ENCODE measurements at regions not wholly inside any gene's neighbourhood (a gene's known extent, or its start where the extent isn't known, plus 50 kb on each side); places are given as distances from the start of the nearest gene placed in this dataset.
"Not testable (repeated sequence)": the region's sequence is repeated elsewhere in the genome, so short reads cannot be mapped to it uniquely, and the experiment has no call there.

GRCh38 chr13:56510836-56511235 lies 629.9 kb upstream of the PRR20A start:
- WGBS, 2 experiments (ENCODE audit: extremely low coverage in 1 of 2, insufficient coverage in 1 of 2, insufficient read length in 1 of 2, insufficient replicate concordance in 2 of 2, low coverage in 1 of 2, low lambda C conversion rate in 2 of 2, missing lambda C conversion rate in 1 of 2) = 88% methylated on average over 2 of the region's 2 CpGs; no CpG with 5 or more reads in 1 of the 2 experiments
- H4K20me1 ChIP-seq (replicated peaks in 1 of 2; ENCODE audit: control insufficient read depth in 1 of 2, insufficient read depth in 2 of 2, low read length in 2 of 2) = no peaks in the 10 kb centered on the region
- H3K27ac ChIP-seq (ENCODE audit: low read depth, low read length) = no peak overlapping the region
- no peak overlapping the region for H3K4me2 ChIP-seq (ENCODE audit: insufficient read depth in 1 of 2, low read depth in 2 of 2, low read length in 2 of 2)
- no peak overlapping the region for H2BK15ac ChIP-seq (ENCODE audit: low read length)
- H3K4me1 ChIP-seq (replicated peaks in 1 of 4; ENCODE audit: control insufficient read depth in 3 of 4, insufficient read depth in 4 of 4, low read length in 3 of 4) = no peaks in the 10 kb centered on the region
- POLR2A ChIA-PET (ENCODE audit: partially characterized antibody) = no interaction called here
- DNase-seq (ENCODE audit: low read depth in 1 of 2, low spot score in 2 of 2) (no peak), FAIRE-seq (no peak)
- no peak overlapping the region for H3K4ac ChIP-seq (replicated peaks; ENCODE audit: insufficient read length, low read depth, low read length)
- no peaks in the 10 kb centered on the region for H3K79me1 ChIP-seq (ENCODE audit: low read depth, low read length)
- no peaks in the 10 kb centered on the region for H3K79me2 ChIP-seq (ENCODE audit: control insufficient read depth in 1 of 2, insufficient read depth in 2 of 2, low read length in 2 of 2)
- H4K91ac ChIP-seq (replicated peaks; ENCODE audit: insufficient read length, low read length) = no peak overlapping the region
- CTCF ChIA-PET (ENCODE audit: partially characterized antibody) = no interaction called here
- no peak overlapping the region for H3K4me3 ChIP-seq (ENCODE audit: extremely low read depth in 1 of 4, insufficient read depth in 2 of 4, low read depth in 3 of 4, low read length in 4 of 4)
- H2AFZ ChIP-seq (ENCODE audit: low read length) = no peak overlapping the region
- no peak overlapping the region for H4K5ac ChIP-seq (ENCODE audit: insufficient read length, low read depth, low read length)
- H2BK120ac ChIP-seq (replicated peaks; ENCODE audit: low read depth, low read length) = no peak overlapping the region
- H3K23ac ChIP-seq (ENCODE audit: insufficient read length) = no peak overlapping the region
- no peak overlapping the region for H3K14ac ChIP-seq (ENCODE audit: insufficient read length)
- H3K18ac ChIP-seq (ENCODE audit: extremely low read depth, low read length) = no peak overlapping the region
- no peak overlapping the region for H2BK5ac ChIP-seq (ENCODE audit: low read depth, low read length)
- no peaks in the 10 kb centered on the region for H3K36me3 ChIP-seq (ENCODE audit: control insufficient read depth in 2 of 4, insufficient read depth in 4 of 4, low read length in 3 of 4)
- H2BK20ac ChIP-seq (ENCODE audit: low read length) = no peak overlapping the region
- H3K23me2 ChIP-seq (ENCODE audit: low read depth, low read length) = no peaks in the 10 kb centered on the region
- no peak overlapping the region for H2BK12ac ChIP-seq (ENCODE audit: low read depth, low read length)
- no peaks in the 10 kb centered on the region for H3K27me3 ChIP-seq (replicated peaks in 1 of 4; ENCODE audit: control insufficient read depth in 3 of 4, extremely low read depth in 1 of 4, insufficient read depth in 3 of 4, low read length in 3 of 4)
- no peak overlapping the region for H3K9ac ChIP-seq (replicated peaks in 1 of 4; ENCODE audit: extremely low read depth in 1 of 4, low read depth in 3 of 4, low read length in 3 of 4)
- H2AK5ac ChIP-seq (ENCODE audit: low read depth, low read length) = no peak overlapping the region
- no peaks in the 10 kb centered on the region for H3K9me3 ChIP-seq (ENCODE audit: insufficient read depth in 2 of 2, low read depth in 1 of 2, low read length in 1 of 2)
- no peak overlapping the region for H4K8ac ChIP-seq (ENCODE audit: extremely low read depth, insufficient read depth, low read length)
- no peak for TF ChIP-seq ATF3 (IDR thresholded peaks at IDR 0.05; ENCODE audit: insufficient read depth, low read depth, low read length)
- no peak overlapping the region for H3K56ac ChIP-seq (replicated peaks; ENCODE audit: insufficient read length, low read depth, low read length)

GRCh38 chr13:56512336-56512735 lies 628.4 kb upstream of the PRR20A start:
- CTCF ChIA-PET (ENCODE audit: partially characterized antibody) = interaction anchor here (0.6 kb wide), 1 partner anchor 94 kb away, joined by 5 read pairs; no protein-coding TSS in a partner anchor
- H3K18ac ChIP-seq (ENCODE audit: extremely low read depth, low read length); DNase-seq (ENCODE audit: low read depth in 1 of 2, low spot score in 2 of 2); H3K79me2 ChIP-seq (ENCODE audit: control insufficient read depth in 1 of 2, insufficient read depth in 2 of 2, low read length in 2 of 2); H3K4ac ChIP-seq (replicated peaks; ENCODE audit: insufficient read length, low read depth, low read length); H2AK5ac ChIP-seq (ENCODE audit: low read depth, low read length); H3K36me3 ChIP-seq (ENCODE audit: control insufficient read depth in 2 of 4, insufficient read depth in 4 of 4, low read length in 3 of 4); H4K20me1 ChIP-seq (replicated peaks in 1 of 2; ENCODE audit: control insufficient read depth in 1 of 2, insufficient read depth in 2 of 2, low read length in 2 of 2); H4K8ac ChIP-seq (ENCODE audit: extremely low read depth, insufficient read depth, low read length); H3K27ac ChIP-seq (ENCODE audit: low read depth, low read length); H2BK15ac ChIP-seq (ENCODE audit: low read length); H3K27me3 ChIP-seq (replicated peaks in 1 of 4; ENCODE audit: control insufficient read depth in 3 of 4, extremely low read depth in 1 of 4, insufficient read depth in 3 of 4, low read length in 3 of 4); H3K9me3 ChIP-seq (ENCODE audit: insufficient read depth in 2 of 2, low read depth in 1 of 2, low read length in 1 of 2); H3K23me2 ChIP-seq (ENCODE audit: low read depth, low read length); H2BK20ac ChIP-seq (ENCODE audit: low read length); H3K9ac ChIP-seq (replicated peaks in 1 of 4; ENCODE audit: extremely low read depth in 1 of 4, low read depth in 3 of 4, low read length in 3 of 4); H4K5ac ChIP-seq (ENCODE audit: insufficient read length, low read depth, low read length); H2BK120ac ChIP-seq (replicated peaks; ENCODE audit: low read depth, low read length); H4K91ac ChIP-seq (replicated peaks; ENCODE audit: insufficient read length, low read length); H3K4me3 ChIP-seq (ENCODE audit: extremely low read depth in 1 of 4, insufficient read depth in 2 of 4, low read depth in 3 of 4, low read length in 4 of 4); H3K79me1 ChIP-seq (ENCODE audit: low read depth, low read length); H3K14ac ChIP-seq (ENCODE audit: insufficient read length); H3K4me1 ChIP-seq (replicated peaks in 1 of 4; ENCODE audit: control insufficient read depth in 3 of 4, insufficient read depth in 4 of 4, low read length in 3 of 4); FAIRE-seq; H3K4me2 ChIP-seq (ENCODE audit: insufficient read depth in 1 of 2, low read depth in 2 of 2, low read length in 2 of 2); POLR2A ChIA-PET (ENCODE audit: partially characterized antibody); H3K23ac ChIP-seq (ENCODE audit: insufficient read length); H3K56ac ChIP-seq (replicated peaks; ENCODE audit: insufficient read length, low read depth, low read length); H2BK12ac ChIP-seq (ENCODE audit: low read depth, low read length): not testable (repeated sequence)
- H2BK5ac ChIP-seq (ENCODE audit: low read depth, low read length) = 0 out of 2 replicates have a peak overlapping the region, but pooled peaks have one; percentile 69
- peak overlapping the region; percentile 90; the same call in 1 of the 2 replicates for H2AFZ ChIP-seq (ENCODE audit: low read length)
- WGBS, 2 experiments (ENCODE audit: extremely low coverage in 1 of 2, insufficient coverage in 1 of 2, insufficient read length in 1 of 2, insufficient replicate concordance in 2 of 2, low coverage in 1 of 2, low lambda C conversion rate in 2 of 2, missing lambda C conversion rate in 1 of 2) = 84% methylated on average over 2 of the region's 2 CpGs; no CpG with 5 or more reads in 1 of the 2 experiments

All from H1 (cell line).